Upper lobe of right lung (tissue), 1 donor: ENCODE measurements at regions not wholly inside any gene's neighbourhood (a gene's known extent, or its start where the extent isn't known, plus 50 kb on each side); places are given as distances from the start of the nearest gene placed in this dataset.

Source experiments
- ATAC-seq: fragments of 200-7000 bp; cut with Tn5 transposase; one replicate; pipeline ENCODE4 v1.9.1; 2020; ENCODE audit warnings: mild to moderate bottlenecking, moderate library complexity
- DNase-seq: peaks from one replicate; pipeline ENCODE4 v3.0.0-alpha.2; 2020
- H3K27ac ChIP-seq: fragments of 200-600 bp; one replicate; pipeline ENCODE4 v1.8.0; 2022
- H3K27me3 ChIP-seq: fragments of 200-600 bp; one replicate; pipeline ENCODE4 v1.8.0; 2022; ENCODE audit warnings: mild to moderate bottlenecking
- H3K36me3 ChIP-seq: fragments of 200-600 bp; one replicate; pipeline ENCODE4 v1.8.0; 2022
- H3K4me1 ChIP-seq: fragments of 200-600 bp; one replicate; pipeline ENCODE4 v1.8.0; 2022
- H3K4me3 ChIP-seq: fragments of 200-600 bp; one replicate; pipeline ENCODE4 v1.8.0; 2022; ENCODE audit warnings: mild to moderate bottlenecking
- H3K9me3 ChIP-seq: fragments of 200-600 bp; one replicate; pipeline ENCODE4 v1.8.0; 2022
- CTCF ChIP-seq: fragments of 200-600 bp; IDR thresholded peaks from one replicate; pipeline ENCODE4 v1.8.0; 2022; ENCODE audit warnings: antibody characterized with exemption
- intact Hi-C: fragments of 100-400 bp; cut with DNase I; formaldehyde crosslinking; loops from one replicate; pipeline ENCODE4 v1.11.0; 2022
- donor health status: DM: no; HTN: yes; CAD: no; lungs with severe emphysema.

GRCh38 chr16:54506214-54506580 lies 219.6 kb upstream of the IRX3 start:
- no peak for DNase-seq
- H3K4me1 ChIP-seq: peaks cover 9% of the 10 kb centered on the region

GRCh38 chr16:54505549-54506213 lies 219.1 kb upstream of the IRX3 start:
- Histone ChIP-seq H3K27me3 (peaks cover 9% of the 10 kb centered on the region), H3K27ac (no peak overlapping the region), H3K36me3 (no peaks in the 10 kb centered on the region), H3K4me1 (peaks cover 9% of the 10 kb centered on the region), H3K4me3 (no peak overlapping the region), H3K9me3 (no peaks in the 10 kb centered on the region)
- no peak for ATAC-seq
- no peak for TF ChIP-seq CTCF
- intact Hi-C loops: no loop called here
- DNase-seq: no peak

More at GRCh38 chr16:54506214-54506580, 219.6 kb upstream of the IRX3 start:
- peaks cover 9% of the 10 kb centered on the region for H3K27me3 ChIP-seq
- no peak for ATAC-seq
- TF ChIP-seq CTCF: no peak
- H3K4me3 ChIP-seq: no peak overlapping the region
- no peaks in the 10 kb centered on the region for H3K36me3 ChIP-seq
- intact Hi-C loops: no loop called here
- no peaks in the 10 kb centered on the region for H3K9me3 ChIP-seq
- H3K27ac ChIP-seq: no peak overlapping the region

- Histone ChIP-seq H3K4me3 (no peak overlapping the region), H3K27ac (peak overlapping the region; percentile 42), H3K27me3 (peaks cover 9% of the 10 kb centered on the region), H3K36me3 (no peaks in the 10 kb centered on the region), H3K4me1 (peaks cover 9% of the 10 kb centered on the region), H3K9me3 (no peaks in the 10 kb centered on the region)
- TF ChIP-seq CTCF: no peak
- intact Hi-C loops: no loop called here
- DNase-seq (no peak), ATAC-seq (no peak)
Observed at GRCh38 chr16:54504372-54504771, 217.8 kb upstream of the IRX3 start.

GRCh38 chr16:54503856-54504219 lies 217.3 kb upstream of the IRX3 start:
- no peak for TF ChIP-seq CTCF
- Histone ChIP-seq H3K9me3 (no peaks in the 10 kb centered on the region), H3K27ac (peak overlapping the region; percentile 42), H3K4me1 (peaks cover 9% of the 10 kb centered on the region), H3K36me3 (no peaks in the 10 kb centered on the region), H3K27me3 (peaks cover 9% of the 10 kb centered on the region), H3K4me3 (no peak overlapping the region)
- no peak for ATAC-seq
- DNase-seq: no peak
- intact Hi-C loops: no loop called here

- Histone ChIP-seq H3K27me3 (peaks cover 9% of the 10 kb centered on the region), H3K4me3 (no peak overlapping the region), H3K27ac (no peak overlapping the region), H3K9me3 (no peaks in the 10 kb centered on the region), H3K36me3 (no peaks in the 10 kb centered on the region), H3K4me1 (peaks cover 9% of the 10 kb centered on the region)
- no peak for TF ChIP-seq CTCF
- intact Hi-C loops: no loop called here
- peak; percentile 71 for ATAC-seq
- DNase-seq: no peak
Observed at GRCh38 chr16:54503011-54503855, 216.6 kb upstream of the IRX3 start.
